Fibroblast of lung (primary cell): ENCODE measurements at regions not wholly inside any gene's neighbourhood (a gene's known extent, or its start where the extent isn't known, plus 50 kb on each side); places are given as distances from the start of the nearest gene placed in this dataset.

Experiments
- CTCF ChIP-seq, 2 donors: IDR thresholded peaks in 1 of 2; conservative IDR thresholded peaks in 1 of 2; 1 replicate in 1 of 2; 2 replicates in 1 of 2; pipeline ENCODE4 v1.5.1; 2011 to 2012; ENCODE audit warnings: low read length in 2 of 2, control low read depth in 1 of 2, inconsistent platforms in 1 of 2, low read depth in 1 of 2, mild to moderate bottlenecking in 1 of 2
- EZH2 ChIP-seq: IDR thresholded peaks from 2 replicates; pipeline ENCODE4 v1.5.1; 2012; ENCODE audit warnings: low read length, control low read depth, mild to moderate bottlenecking; ENCODE audit errors: missing control alignments

GRCh38 chr6:151729829-151730495, 77.5 kb upstream of the ESR1 start:
- no peak for TF ChIP-seq CTCF (conservative IDR thresholded peaks at IDR 0.05 in 1 of 2, IDR thresholded peaks at IDR 0.05 in 1 of 2; ENCODE audit: low read depth in 1 of 2, low read length in 2 of 2)
- no peak for TF ChIP-seq EZH2
